ENCODE measurements at regions not wholly inside any gene's neighbourhood (a gene's known extent, or its start where the extent isn't known, plus 50 kb on each side); places are given as distances from the start of the nearest gene placed in this dataset.

DNA sequence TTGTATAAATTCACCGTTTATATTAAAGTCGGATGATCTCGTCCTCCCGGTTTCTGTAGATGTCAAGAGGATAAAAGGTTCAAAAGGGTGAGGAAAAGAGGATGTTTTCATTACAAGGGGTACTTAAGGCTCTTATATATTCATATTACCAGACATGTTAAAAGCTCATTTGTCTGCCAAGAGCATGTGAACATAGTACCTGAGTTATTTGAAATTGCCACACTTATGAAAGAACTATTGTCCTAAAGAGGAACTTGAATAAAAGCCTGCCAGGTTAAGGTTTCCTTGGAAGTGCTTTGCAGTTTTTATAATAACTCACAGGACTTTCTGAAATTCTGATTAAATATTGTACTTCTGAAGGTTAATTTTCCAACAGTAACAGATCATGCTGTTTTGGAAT is 1915.1 kb downstream of the MAT2B start (continued):
- TF ChIP-seq ZNF8 (CRISPR knock-in tag; IDR thresholded peaks at IDR 0.05) (no peak), PPARA (CRISPR knock-in tag; IDR thresholded peaks at IDR 0.05; ENCODE audit: borderline replicate concordance) (no peak), ZFP3 (CRISPR knock-in tag; IDR thresholded peaks at IDR 0.05) (no peak), OSR1 (CRISPR knock-in tag; IDR thresholded peaks at IDR 0.05) (no peak), CSDC2 (CRISPR knock-in tag; IDR thresholded peaks at IDR 0.05) (no peak)
- TF ChIP-seq, protein P1, sequence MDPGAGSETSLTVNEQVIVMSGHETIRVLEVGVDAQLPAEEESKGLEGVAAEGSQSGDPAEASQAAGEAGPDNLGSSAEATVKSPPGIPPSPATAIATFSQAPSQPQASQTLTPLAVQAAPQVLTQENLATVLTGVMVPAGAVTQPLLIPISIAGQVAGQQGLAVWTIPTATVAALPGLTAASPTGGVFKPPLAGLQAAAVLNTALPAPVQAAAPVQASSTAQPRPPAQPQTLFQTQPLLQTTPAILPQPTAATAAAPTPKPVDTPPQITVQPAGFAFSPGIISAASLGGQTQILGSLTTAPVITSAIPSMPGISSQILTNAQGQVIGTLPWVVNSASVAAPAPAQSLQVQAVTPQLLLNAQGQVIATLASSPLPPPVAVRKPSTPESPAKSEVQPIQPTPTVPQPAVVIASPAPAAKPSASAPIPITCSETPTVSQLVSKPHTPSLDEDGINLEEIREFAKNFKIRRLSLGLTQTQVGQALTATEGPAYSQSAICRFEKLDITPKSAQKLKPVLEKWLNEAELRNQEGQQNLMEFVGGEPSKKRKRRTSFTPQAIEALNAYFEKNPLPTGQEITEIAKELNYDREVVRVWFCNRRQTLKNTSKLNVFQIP (CRISPR knock-in tag; IDR thresholded peaks at IDR 0.05; ENCODE audit: borderline replicate concordance, low read depth): no peak

DNA sequence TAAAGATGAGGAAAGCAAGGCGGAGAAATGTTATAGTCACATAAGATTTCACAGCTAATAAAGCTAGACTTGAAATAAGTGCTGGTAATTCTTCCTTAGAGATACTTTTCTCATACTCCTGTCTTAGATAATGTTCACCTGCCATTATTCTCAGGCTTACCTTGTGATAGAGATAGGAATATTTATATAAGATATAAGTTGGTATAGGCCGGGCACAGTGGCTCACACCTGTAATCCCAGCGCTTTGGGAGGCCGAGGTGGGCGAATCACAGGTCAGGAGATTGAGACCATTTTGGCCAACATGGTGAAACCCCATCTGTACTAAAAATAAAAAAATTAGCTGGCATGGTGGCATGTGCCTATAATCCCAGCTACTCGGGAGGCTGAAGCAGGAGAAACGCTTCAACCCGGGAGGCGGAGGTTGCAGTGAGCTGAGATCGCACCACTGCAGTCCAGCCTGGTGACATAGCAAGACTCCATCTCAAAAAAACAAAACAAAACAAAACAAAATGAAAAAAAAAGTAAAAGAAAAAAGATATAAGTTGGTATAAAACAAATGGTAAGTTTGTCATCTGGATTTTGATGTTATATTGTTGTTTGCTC is 1918.4 kb downstream of the MAT2B start:
- TF ChIP-seq ZNF565 (CRISPR knock-in tag; conservative IDR thresholded peaks at IDR 0.05; ENCODE audit: low read depth) (no peak), GLIS3 (CRISPR knock-in tag; IDR thresholded peaks at IDR 0.05) (no peak), TCF4 (CRISPR knock-in tag; IDR thresholded peaks at IDR 0.05; ENCODE audit: borderline replicate concordance) (no peak), ZNF70 (CRISPR knock-in tag; IDR thresholded peaks at IDR 0.05) (no peak), ISL1 (CRISPR knock-in tag; IDR thresholded peaks at IDR 0.05) (no peak), ZNF8 (CRISPR knock-in tag; IDR thresholded peaks at IDR 0.05) (no peak)
- no peak for ATAC-seq

DNA sequence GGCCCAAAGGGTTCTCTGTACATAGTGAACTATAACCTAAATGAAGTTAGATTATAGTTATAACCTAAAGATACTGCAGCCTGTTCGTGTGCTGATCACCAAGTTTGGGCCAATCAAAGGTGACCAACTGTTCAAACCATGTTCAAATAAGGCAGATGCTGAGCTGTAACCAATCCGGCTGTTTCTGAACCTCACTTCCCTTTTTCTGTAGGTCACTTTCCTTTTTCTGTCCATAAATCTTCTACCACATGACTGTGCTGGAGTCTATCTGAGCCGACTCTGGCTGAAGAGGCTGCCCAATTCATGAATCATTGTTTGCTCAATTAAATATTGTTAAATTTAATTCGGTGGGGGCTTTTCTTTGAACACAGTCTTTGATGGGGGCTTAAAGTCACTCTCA is 1920.2 kb downstream of the MAT2B start:
- ATAC-seq: no peak
- TF ChIP-seq ZC3H10 (CRISPR knock-in tag; IDR thresholded peaks at IDR 0.05) (no peak), ARNTL (CRISPR knock-in tag; IDR thresholded peaks at IDR 0.05; ENCODE audit: borderline replicate concordance, low read depth) (no peak), ZFP30 (CRISPR knock-in tag; IDR thresholded peaks at IDR 0.05) (no peak), OSR1 (CRISPR knock-in tag; IDR thresholded peaks at IDR 0.05) (no peak), ESRRG (CRISPR knock-in tag; IDR thresholded peaks at IDR 0.05) (no peak), ZNF8 (CRISPR knock-in tag; IDR thresholded peaks at IDR 0.05) (no peak), TCF4 (CRISPR knock-in tag; IDR thresholded peaks at IDR 0.05; ENCODE audit: borderline replicate concordance) (no peak), PPARA (CRISPR knock-in tag; IDR thresholded peaks at IDR 0.05; ENCODE audit: borderline replicate concordance) (no peak), CSDC2 (CRISPR knock-in tag; IDR thresholded peaks at IDR 0.05) (no peak), RARB (CRISPR knock-in tag; IDR thresholded peaks at IDR 0.05) (no peak), GLIS3 (CRISPR knock-in tag; IDR thresholded peaks at IDR 0.05) (no peak), BACH2 (CRISPR knock-in tag; IDR thresholded peaks at IDR 0.05; ENCODE audit: borderline replicate concordance) (no peak)
- TF ChIP-seq, protein P1 (CRISPR knock-in tag; IDR thresholded peaks at IDR 0.05; ENCODE audit: borderline replicate concordance, low read depth): no peak
- TF ChIP-seq, protein P2, sequence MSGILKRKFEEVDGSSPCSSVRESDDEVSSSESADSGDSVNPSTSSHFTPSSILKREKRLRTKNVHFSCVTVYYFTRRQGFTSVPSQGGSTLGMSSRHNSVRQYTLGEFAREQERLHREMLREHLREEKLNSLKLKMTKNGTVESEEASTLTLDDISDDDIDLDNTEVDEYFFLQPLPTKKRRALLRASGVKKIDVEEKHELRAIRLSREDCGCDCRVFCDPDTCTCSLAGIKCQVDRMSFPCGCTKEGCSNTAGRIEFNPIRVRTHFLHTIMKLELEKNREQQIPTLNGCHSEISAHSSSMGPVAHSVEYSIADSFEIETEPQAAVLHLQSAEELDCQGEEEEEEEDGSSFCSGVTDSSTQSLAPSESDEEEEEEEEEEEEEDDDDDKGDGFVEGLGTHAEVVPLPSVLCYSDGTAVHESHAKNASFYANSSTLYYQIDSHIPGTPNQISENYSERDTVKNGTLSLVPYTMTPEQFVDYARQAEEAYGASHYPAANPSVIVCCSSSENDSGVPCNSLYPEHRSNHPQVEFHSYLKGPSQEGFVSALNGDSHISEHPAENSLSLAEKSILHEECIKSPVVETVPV (CRISPR knock-in tag; IDR thresholded peaks at IDR 0.05): no peak
- TF ChIP-seq, protein P3, sequence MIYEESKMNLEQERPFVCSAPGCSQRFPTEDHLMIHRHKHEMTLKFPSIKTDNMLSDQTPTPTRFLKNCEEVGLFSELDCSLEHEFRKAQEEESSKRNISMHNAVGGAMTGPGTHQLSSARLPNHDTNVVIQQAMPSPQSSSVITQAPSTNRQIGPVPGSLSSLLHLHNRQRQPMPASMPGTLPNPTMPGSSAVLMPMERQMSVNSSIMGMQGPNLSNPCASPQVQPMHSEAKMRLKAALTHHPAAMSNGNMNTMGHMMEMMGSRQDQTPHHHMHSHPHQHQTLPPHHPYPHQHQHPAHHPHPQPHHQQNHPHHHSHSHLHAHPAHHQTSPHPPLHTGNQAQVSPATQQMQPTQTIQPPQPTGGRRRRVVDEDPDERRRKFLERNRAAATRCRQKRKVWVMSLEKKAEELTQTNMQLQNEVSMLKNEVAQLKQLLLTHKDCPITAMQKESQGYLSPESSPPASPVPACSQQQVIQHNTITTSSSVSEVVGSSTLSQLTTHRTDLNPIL (CRISPR knock-in tag; IDR thresholded peaks at IDR 0.05; ENCODE audit: low read depth): no peak
- TF ChIP-seq, protein P4, sequence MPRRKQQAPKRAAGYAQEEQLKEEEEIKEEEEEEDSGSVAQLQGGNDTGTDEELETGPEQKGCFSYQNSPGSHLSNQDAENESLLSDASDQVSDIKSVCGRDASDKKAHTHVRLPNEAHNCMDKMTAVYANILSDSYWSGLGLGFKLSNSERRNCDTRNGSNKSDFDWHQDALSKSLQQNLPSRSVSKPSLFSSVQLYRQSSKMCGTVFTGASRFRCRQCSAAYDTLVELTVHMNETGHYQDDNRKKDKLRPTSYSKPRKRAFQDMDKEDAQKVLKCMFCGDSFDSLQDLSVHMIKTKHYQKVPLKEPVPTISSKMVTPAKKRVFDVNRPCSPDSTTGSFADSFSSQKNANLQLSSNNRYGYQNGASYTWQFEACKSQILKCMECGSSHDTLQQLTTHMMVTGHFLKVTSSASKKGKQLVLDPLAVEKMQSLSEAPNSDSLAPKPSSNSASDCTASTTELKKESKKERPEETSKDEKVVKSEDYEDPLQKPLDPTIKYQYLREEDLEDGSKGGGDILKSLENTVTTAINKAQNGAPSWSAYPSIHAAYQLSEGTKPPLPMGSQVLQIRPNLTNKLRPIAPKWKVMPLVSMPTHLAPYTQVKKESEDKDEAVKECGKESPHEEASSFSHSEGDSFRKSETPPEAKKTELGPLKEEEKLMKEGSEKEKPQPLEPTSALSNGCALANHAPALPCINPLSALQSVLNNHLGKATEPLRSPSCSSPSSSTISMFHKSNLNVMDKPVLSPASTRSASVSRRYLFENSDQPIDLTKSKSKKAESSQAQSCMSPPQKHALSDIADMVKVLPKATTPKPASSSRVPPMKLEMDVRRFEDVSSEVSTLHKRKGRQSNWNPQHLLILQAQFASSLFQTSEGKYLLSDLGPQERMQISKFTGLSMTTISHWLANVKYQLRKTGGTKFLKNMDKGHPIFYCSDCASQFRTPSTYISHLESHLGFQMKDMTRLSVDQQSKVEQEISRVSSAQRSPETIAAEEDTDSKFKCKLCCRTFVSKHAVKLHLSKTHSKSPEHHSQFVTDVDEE (CRISPR knock-in tag; IDR thresholded peaks at IDR 0.05): no peak

Data from SK-N-SH treated with all-trans-retinoic acid at 6 μM for 48 hours (cell line).